Endothelial cell (in vitro differentiated cells): ENCODE measurements at regions not wholly inside any gene's neighbourhood (a gene's known extent, or its start where the extent isn't known, plus 50 kb on each side); places are given as distances from the start of the nearest gene placed in this dataset.

Experiments
- DNase-seq: peaks from one replicate; pipeline ENCODE4 v3.0.0; 2021; ENCODE audit warnings: low spot score
- H3K27ac Mint-ChIP-seq: one replicate; pipeline ENCODE4 v1.8.0; 2021; ENCODE audit warnings: mixed read lengths, inconsistent platforms; ENCODE audit not compliant: unreplicated experiment
- H3K27me3 Mint-ChIP-seq: one replicate; pipeline ENCODE4 v1.8.0; 2021; ENCODE audit warnings: mild to moderate bottlenecking, moderate library complexity, mixed read lengths, inconsistent platforms; ENCODE audit not compliant: unreplicated experiment
- H3K36me3 Mint-ChIP-seq: one replicate; pipeline ENCODE4 v1.8.0; 2021; ENCODE audit warnings: mild to moderate bottlenecking, low read depth, mixed read lengths, inconsistent platforms; ENCODE audit not compliant: unreplicated experiment
- H3K4me1 Mint-ChIP-seq: one replicate; pipeline ENCODE4 v1.8.0; 2021; ENCODE audit warnings: mild to moderate bottlenecking, mixed read lengths, inconsistent platforms; ENCODE audit not compliant: unreplicated experiment
- H3K4me3 Mint-ChIP-seq: one replicate; pipeline ENCODE4 v1.8.0; 2021; ENCODE audit warnings: mild to moderate bottlenecking, mixed read lengths, inconsistent platforms; ENCODE audit not compliant: unreplicated experiment
- H3K9me3 Mint-ChIP-seq: one replicate; pipeline ENCODE4 v1.8.0; 2021; ENCODE audit warnings: mixed read lengths, inconsistent platforms; ENCODE audit not compliant: unreplicated experiment
- CTCF ChIP-seq: fragments of 200-600 bp; sonication (generic); IDR thresholded peaks from one replicate; pipeline ENCODE4 v1.5.0; 2021; ENCODE audit warnings: antibody characterized with exemption; ENCODE audit not compliant: unreplicated experiment

GRCh38 chr15:62474021-62474770 is 309.1 kb upstream of the C2CD4B start:
- no peak for TF ChIP-seq CTCF
- no peak overlapping the region for H3K4me3 Mint-ChIP-seq
- H3K9me3 Mint-ChIP-seq: no peaks in the 10 kb centered on the region
- H3K27ac Mint-ChIP-seq: no peak overlapping the region
- H3K36me3 Mint-ChIP-seq: no peaks in the 10 kb centered on the region
- DNase-seq: no peak
- peaks cover 19% of the 10 kb centered on the region for H3K4me1 Mint-ChIP-seq
- H3K27me3 Mint-ChIP-seq: no peaks in the 10 kb centered on the region

- no peak for DNase-seq
- Mint-ChIP-seq H3K4me3 (no peak overlapping the region), H3K27ac (no peak overlapping the region)
Measured at GRCh38 chr15:62474771-62475124, 309.7 kb upstream of the C2CD4B start.

GRCh38 chr15:62475591-62475990 is 310.5 kb upstream of the C2CD4B start:
- Mint-ChIP-seq H3K9me3 (no peaks in the 10 kb centered on the region), H3K4me3 (no peak overlapping the region), H3K27ac (no peak overlapping the region), H3K27me3 (no peaks in the 10 kb centered on the region), H3K4me1 (peaks cover 17% of the 10 kb centered on the region), H3K36me3 (no peaks in the 10 kb centered on the region)
- TF ChIP-seq CTCF: no peak
- no peak for DNase-seq

More at GRCh38 chr15:62474771-62475124, 309.7 kb upstream of the C2CD4B start:
- Mint-ChIP-seq H3K27me3 (no peaks in the 10 kb centered on the region), H3K4me1 (peaks cover 18% of the 10 kb centered on the region), H3K36me3 (no peaks in the 10 kb centered on the region), H3K9me3 (no peaks in the 10 kb centered on the region)
- no peak for TF ChIP-seq CTCF

GRCh38 chr15:62476163-62476562 is 311.1 kb upstream of the C2CD4B start:
- H3K27me3 Mint-ChIP-seq: no peaks in the 10 kb centered on the region
- no peak for TF ChIP-seq CTCF
- no peak for DNase-seq
- no peak overlapping the region for H3K4me3 Mint-ChIP-seq
- no peak overlapping the region for H3K27ac Mint-ChIP-seq
- peaks cover 17% of the 10 kb centered on the region for H3K4me1 Mint-ChIP-seq
- no peaks in the 10 kb centered on the region for H3K36me3 Mint-ChIP-seq
- H3K9me3 Mint-ChIP-seq: no peaks in the 10 kb centered on the region

- Mint-ChIP-seq H3K27ac (no peak overlapping the region), H3K36me3 (no peaks in the 10 kb centered on the region)
Measured at GRCh38 chr15:62477929-62478328, 312.8 kb upstream of the C2CD4B start.

More at GRCh38 chr15:62477929-62478328, 312.8 kb upstream of the C2CD4B start:
- Mint-ChIP-seq H3K9me3 (no peaks in the 10 kb centered on the region), H3K4me3 (no peak overlapping the region), H3K4me1 (peaks cover 8% of the 10 kb centered on the region), H3K27me3 (no peaks in the 10 kb centered on the region)
- DNase-seq: no peak
- no peak for TF ChIP-seq CTCF
